ENCODE measurements at regions not wholly inside any gene's neighbourhood (a gene's known extent, or its start where the extent isn't known, plus 50 kb on each side); places are given as distances from the start of the nearest gene placed in this dataset.

DNA sequence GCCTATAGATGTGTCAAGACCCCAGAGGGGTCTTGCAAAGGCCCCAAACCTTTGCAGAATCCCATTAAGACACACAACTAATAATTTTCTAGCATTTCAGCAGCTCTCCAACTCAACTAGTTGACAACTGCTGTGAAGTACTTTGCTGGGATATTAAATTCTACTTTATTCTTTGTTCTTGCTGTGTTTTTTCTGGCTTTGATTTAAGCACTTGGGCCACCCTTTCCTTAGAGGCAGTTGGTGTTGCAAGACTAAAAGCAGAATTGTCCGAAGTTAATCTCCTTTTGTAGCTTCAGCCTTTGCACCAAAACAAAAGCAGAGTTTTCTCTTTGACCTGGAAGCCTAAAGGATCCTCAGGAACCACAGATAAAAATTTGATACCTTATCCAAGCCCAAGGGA lies 353.1 kb upstream of the CLNK start:
- H2BK15ac ChIP-seq (ENCODE audit: low read depth, low read length) = no peak overlapping the region
- in situ Hi-C loops (cut with MboI; ENCODE audit: low sequenced_read_pairs) = no loop called here
- WGBS, 2 experiments (ENCODE audit: extremely low coverage in 2 of 2, insufficient read length in 1 of 2) = no CpG with 5 or more reads among the region's 1 CpG
- H3K23ac ChIP-seq (ENCODE audit: low read depth, low read length) = no peak overlapping the region
- no peak overlapping the region for H3K4me2 ChIP-seq (ENCODE audit: low read depth, low read length)
- no peaks in the 10 kb centered on the region for H3K4me1 ChIP-seq (ENCODE audit: control insufficient read depth, insufficient read depth, low read length)
- no peak overlapping the region for H3K9ac ChIP-seq (ENCODE audit: low read depth, low read length)
- no TSS peak for BruUV-seq (replicated peaks)
- H4K8ac ChIP-seq (ENCODE audit: low read depth in 2 of 2, low read length in 2 of 2) = no peak overlapping the region
- DNase-seq = no peak
- ChIA-PET CTCF (no interaction called here), POLR2A (ENCODE audit: unreplicated experiment) (interaction anchor here (0.7 kb wide), 1 partner anchor 45 kb away, joined by 3 read pairs; no protein-coding TSS in a partner anchor)
- ATAC-seq (ENCODE audit: low read depth) = no peak
- H4K91ac ChIP-seq (ENCODE audit: insufficient read depth, low read depth, low read length) = no peak overlapping the region
- peaks cover 3% of the 10 kb centered on the region; the same call in 1 of the 2 replicates for H3K9me3 ChIP-seq (ENCODE audit: control insufficient read depth, insufficient read depth, low read length)
- no peak overlapping the region for H3K56ac ChIP-seq (ENCODE audit: extremely low read depth, insufficient read depth, low read length)
- H3K36me3 ChIP-seq (ENCODE audit: control insufficient read depth, insufficient read depth, low read length) = no peaks in the 10 kb centered on the region
- H2AK5ac ChIP-seq (ENCODE audit: low read depth, low read length) = no peak overlapping the region
- no peak overlapping the region for H2BK20ac ChIP-seq (ENCODE audit: low read depth, low read length)
- H3K27ac ChIP-seq (ENCODE audit: insufficient read depth, low read length) = no peak overlapping the region
- TF ChIP-seq, protein P1, sequence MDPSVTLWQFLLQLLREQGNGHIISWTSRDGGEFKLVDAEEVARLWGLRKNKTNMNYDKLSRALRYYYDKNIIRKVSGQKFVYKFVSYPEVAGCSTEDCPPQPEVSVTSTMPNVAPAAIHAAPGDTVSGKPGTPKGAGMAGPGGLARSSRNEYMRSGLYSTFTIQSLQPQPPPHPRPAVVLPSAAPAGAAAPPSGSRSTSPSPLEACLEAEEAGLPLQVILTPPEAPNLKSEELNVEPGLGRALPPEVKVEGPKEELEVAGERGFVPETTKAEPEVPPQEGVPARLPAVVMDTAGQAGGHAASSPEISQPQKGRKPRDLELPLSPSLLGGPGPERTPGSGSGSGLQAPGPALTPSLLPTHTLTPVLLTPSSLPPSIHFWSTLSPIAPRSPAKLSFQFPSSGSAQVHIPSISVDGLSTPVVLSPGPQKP (IDR thresholded peaks at IDR 0.05; ENCODE audit: borderline replicate concordance, low read depth, low read length) = no peak
- TF ChIP-seq MAZ (IDR thresholded peaks at IDR 0.05; ENCODE audit: borderline replicate concordance, low read depth, low read length) = no peak
- no peak for TF ChIP-seq USF2 (IDR thresholded peaks at IDR 0.05; ENCODE audit: low read depth, low read length)
- no peak for TF ChIP-seq SMC3 (IDR thresholded peaks at IDR 0.05; ENCODE audit: low read depth, low read length)
- TF ChIP-seq FOS (IDR thresholded peaks at IDR 0.05; ENCODE audit: low read depth, low read length) = no peak
- no peak for TF ChIP-seq CEBPB (IDR thresholded peaks at IDR 0.05; ENCODE audit: low read depth, low read length)
- TF ChIP-seq NFE2L2 (IDR thresholded peaks at IDR 0.05; ENCODE audit: low read depth, low read length) = no peak
- TF ChIP-seq BHLHE40 (IDR thresholded peaks at IDR 0.05; ENCODE audit: low read depth, low read length) = no peak
- TF ChIP-seq CHD1 (IDR thresholded peaks at IDR 0.05; ENCODE audit: low read depth, low read length) = no peak
- no peak for TF ChIP-seq RAD21 (IDR thresholded peaks at IDR 0.05; ENCODE audit: low read length)
- TF ChIP-seq POLR2A (IDR thresholded peaks at IDR 0.05; ENCODE audit: low read depth, low read length) = no peak
- TF ChIP-seq CTCF (conservative IDR thresholded peaks at IDR 0.05; ENCODE audit: low read depth, low read length) = no peak
- TF ChIP-seq MXI1 (IDR thresholded peaks at IDR 0.05; ENCODE audit: borderline replicate concordance, low read depth, low read length) = no peak
- TF ChIP-seq RFX5 (IDR thresholded peaks at IDR 0.05; ENCODE audit: low read depth, low read length) = no peak
- no peak for TF ChIP-seq RCOR1 (IDR thresholded peaks at IDR 0.05; ENCODE audit: insufficient replicate concordance, low read length)
- TF ChIP-seq MAFK (IDR thresholded peaks at IDR 0.05; ENCODE audit: low read depth, low read length) = no peak
- no peaks in the 10 kb centered on the region for H3K27me3 ChIP-seq (ENCODE audit: control insufficient read depth, insufficient read depth, low read length)
- no peak overlapping the region for H2AK9ac ChIP-seq (replicated peaks; ENCODE audit: low read depth, low read length, poor library complexity)
- no peak overlapping the region for H2AFZ ChIP-seq (replicated peaks; ENCODE audit: low read length, poor library complexity)
- H3K9me1 ChIP-seq (ENCODE audit: insufficient read depth, low read length) = no peaks in the 10 kb centered on the region
- no peak overlapping the region for H3K4ac ChIP-seq (ENCODE audit: low read depth, low read length)
- no peak overlapping the region for H2BK120ac ChIP-seq (ENCODE audit: low read depth, low read length)
- H2BK5ac ChIP-seq (ENCODE audit: low read depth, low read length, poor library complexity, severe bottlenecking) = no peak overlapping the region
- H3K14ac ChIP-seq (replicated peaks; ENCODE audit: low read depth, low read length) = no peak overlapping the region
- dilution Hi-C loops (cut with HindIII; ENCODE audit: low sequenced_read_pairs, unreplicated experiment) = no loop called here
- H3K4me3 ChIP-seq (ENCODE audit: insufficient read depth, low read depth, low read length) = no peak overlapping the region
- no peak overlapping the region for H3K18ac ChIP-seq (ENCODE audit: low read depth, low read length)
- H3K79me1 ChIP-seq (ENCODE audit: low read depth in 1 of 2, low read length in 2 of 2) = no peaks in the 10 kb centered on the region
- intact Hi-C loops (cut with micrococcal nuclease) = no loop called here
- no peaks in the 10 kb centered on the region for H4K20me1 ChIP-seq (ENCODE audit: insufficient read depth, low read length)
- no peak overlapping the region for H4K5ac ChIP-seq (ENCODE audit: low read depth, low read length)

All from IMR-90 (cell line).